A673 (cell line): ENCODE measurements at regions not wholly inside any gene's neighbourhood (a gene's known extent, or its start where the extent isn't known, plus 50 kb on each side); places are given as distances from the start of the nearest gene placed in this dataset.

ENCODE experiments used
- BruUV-seq: library from RNA; stranded (reverse); fragments of 400-500 nt; replicated peaks from 2 replicates; lab custom pipeline; 2021; lab: Mats Ljungman, UMichigan
- CTCF ChIA-PET: fragments of 300-600 bp; sonication (Branson Sonifier 250); formaldehyde crosslinking; loops from one replicate; lab custom pipeline; 2022; ENCODE audit warnings: antibody characterized with exemption; lab: Charles Lee
- POLR2A ChIA-PET: fragments of 300-600 bp; sonication (Branson Sonifier 250); formaldehyde crosslinking; loops from one replicate; lab custom pipeline; 2022; ENCODE audit warnings: antibody characterized with exemption; ENCODE audit not compliant: low non-redundant PET; lab: Charles Lee
- DNase-seq: peaks from one replicate; pipeline ENCODE4 v3.0.0-alpha.2; 2015; ENCODE audit warnings: low spot score
- H3K27ac ChIP-seq: fragments of 200-600 bp; sonication (generic); 2 replicates; pipeline ENCODE4 v1.5.1; 2016; ENCODE audit warnings: mixed run types, low read depth, mild to moderate bottlenecking, mixed read lengths, antibody characterized with exemption, low read length; ENCODE audit not compliant: poor library complexity, severe bottlenecking
- H3K27me3 ChIP-seq: fragments of 200-600 bp; sonication (generic); replicated peaks from 2 replicates; pipeline ENCODE4 v1.6.1; 2017; ENCODE audit warnings: mixed run types, low read depth, mild to moderate bottlenecking, mixed read lengths, antibody characterized with exemption, low read length; ENCODE audit not compliant: insufficient read depth, poor library complexity
- H3K36me3 ChIP-seq: fragments of 200-600 bp; sonication (generic); 2 replicates; pipeline ENCODE4 v1.6.1; 2016; ENCODE audit warnings: mixed run types, mild to moderate bottlenecking, mixed read lengths, antibody characterized with exemption, low read length; ENCODE audit not compliant: insufficient read depth, poor library complexity, severe bottlenecking
- H3K4me1 ChIP-seq: fragments of 200-600 bp; sonication (generic); 2 replicates; pipeline ENCODE4 v1.6.1; 2017; ENCODE audit warnings: mixed run types, mild to moderate bottlenecking, mixed read lengths, antibody characterized with exemption, low read length; ENCODE audit not compliant: insufficient read depth, poor library complexity, severe bottlenecking
- H3K4me3 ChIP-seq: fragments of 200-600 bp; sonication (generic); 2 replicates; pipeline ENCODE4 v1.5.1; 2016; ENCODE audit warnings: low read depth, mixed run types, mild to moderate bottlenecking, mixed read lengths, low read length; ENCODE audit not compliant: poor library complexity, severe bottlenecking
- H3K9me3 ChIP-seq: fragments of 200-600 bp; sonication (generic); 2 replicates; pipeline ENCODE4 v1.6.1; 2016; ENCODE audit warnings: mixed run types, low read depth, mild to moderate bottlenecking, mixed read lengths, antibody characterized with exemption, low read length; ENCODE audit not compliant: poor library complexity, severe bottlenecking
- EZH2 ChIP-seq: fragments of 200-600 bp; sonication (generic); IDR thresholded peaks from 2 replicates; pipeline ENCODE4 v1.6.1; 2017; ENCODE audit warnings: borderline replicate concordance, low read depth, mild to moderate bottlenecking, mixed read lengths, antibody characterized with exemption, low read length; ENCODE audit not compliant: poor library complexity, severe bottlenecking
- intact Hi-C: fragments of 100-400 bp; cut with micrococcal nuclease; formaldehyde crosslinking; loops from one replicate; pipeline ENCODE4 v1.10.0; 2022; ENCODE audit not compliant: unreplicated experiment
- TF ChIP-seq, protein P1 (sequence below): fragments of 300-800, 200-600 bp; sonication (generic); conservative IDR thresholded peaks from 2 replicates; pipeline ENCODE4 v1.5.1; 2017; ENCODE audit warnings: low read depth, mild to moderate bottlenecking, antibody characterized with exemption, low read length, moderate library complexity, mixed read lengths

DNA sequence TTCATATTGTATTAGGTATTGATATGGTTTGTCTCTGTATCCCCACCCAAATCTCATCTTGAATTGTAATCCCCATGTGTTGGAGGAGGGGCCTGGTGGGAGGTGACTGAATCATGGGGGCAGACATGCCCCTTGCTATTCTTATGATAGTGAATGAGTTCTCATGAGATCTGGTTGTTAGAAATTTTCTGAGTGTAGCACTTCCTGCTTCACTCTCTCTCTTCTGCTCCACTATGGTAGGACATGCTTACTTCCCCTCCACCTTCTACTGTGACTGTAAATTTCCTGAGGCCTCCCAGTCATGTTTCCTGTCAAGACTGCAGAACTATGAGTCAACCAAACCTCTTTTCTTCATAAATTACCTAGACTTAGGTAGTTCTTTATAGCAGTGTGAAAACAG, 187.4 kb upstream of the SLC24A2 start:
- no peak for TF ChIP-seq EZH2
- TF ChIP-seq, protein P1, sequence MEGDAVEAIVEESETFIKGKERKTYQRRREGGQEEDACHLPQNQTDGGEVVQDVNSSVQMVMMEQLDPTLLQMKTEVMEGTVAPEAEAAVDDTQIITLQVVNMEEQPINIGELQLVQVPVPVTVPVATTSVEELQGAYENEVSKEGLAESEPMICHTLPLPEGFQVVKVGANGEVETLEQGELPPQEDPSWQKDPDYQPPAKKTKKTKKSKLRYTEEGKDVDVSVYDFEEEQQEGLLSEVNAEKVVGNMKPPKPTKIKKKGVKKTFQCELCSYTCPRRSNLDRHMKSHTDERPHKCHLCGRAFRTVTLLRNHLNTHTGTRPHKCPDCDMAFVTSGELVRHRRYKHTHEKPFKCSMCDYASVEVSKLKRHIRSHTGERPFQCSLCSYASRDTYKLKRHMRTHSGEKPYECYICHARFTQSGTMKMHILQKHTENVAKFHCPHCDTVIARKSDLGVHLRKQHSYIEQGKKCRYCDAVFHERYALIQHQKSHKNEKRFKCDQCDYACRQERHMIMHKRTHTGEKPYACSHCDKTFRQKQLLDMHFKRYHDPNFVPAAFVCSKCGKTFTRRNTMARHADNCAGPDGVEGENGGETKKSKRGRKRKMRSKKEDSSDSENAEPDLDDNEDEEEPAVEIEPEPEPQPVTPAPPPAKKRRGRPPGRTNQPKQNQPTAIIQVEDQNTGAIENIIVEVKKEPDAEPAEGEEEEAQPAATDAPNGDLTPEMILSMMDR = no peak
- intact Hi-C loops = no loop called here
- no peak for DNase-seq
- Histone ChIP-seq H3K27me3 (no peaks in the 10 kb centered on the region), H3K4me1 (no peaks in the 10 kb centered on the region), H3K4me3 (no peak overlapping the region), H3K36me3 (no peaks in the 10 kb centered on the region), H3K27ac (no peak overlapping the region), H3K9me3 (no peaks in the 10 kb centered on the region)
- no TSS peak for BruUV-seq
- ChIA-PET CTCF (no interaction called here), POLR2A (no interaction called here)

DNA sequence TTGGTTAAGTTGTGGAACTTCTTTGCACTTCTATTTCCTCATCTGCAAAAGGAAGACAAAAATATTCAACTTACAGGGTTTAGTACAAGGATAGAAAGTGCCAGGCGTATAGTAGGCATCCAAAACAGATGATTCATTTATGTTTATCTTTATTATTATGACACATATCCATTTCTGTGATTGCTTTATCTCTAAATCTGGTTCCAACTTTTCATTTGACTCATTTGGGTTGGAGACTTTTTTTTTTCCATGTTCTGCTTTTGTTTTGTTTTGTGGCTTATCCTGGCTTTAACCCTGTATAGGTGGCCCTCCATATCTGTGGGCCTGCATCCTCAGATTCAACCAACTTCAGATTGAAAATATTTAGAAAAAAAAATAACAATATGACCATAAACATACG, 186.7 kb upstream of the SLC24A2 start:
- H3K27me3 ChIP-seq = no peaks in the 10 kb centered on the region
- H3K4me3 ChIP-seq = no peak overlapping the region
- no peak overlapping the region for H3K27ac ChIP-seq
- no peaks in the 10 kb centered on the region for H3K36me3 ChIP-seq
- intact Hi-C loops = no loop called here
- POLR2A ChIA-PET = no interaction called here
- TF ChIP-seq EZH2 = no peak
- TF ChIP-seq, protein P1 = no peak
- CTCF ChIA-PET = no interaction called here
- no peaks in the 10 kb centered on the region for H3K4me1 ChIP-seq
- H3K9me3 ChIP-seq = no peaks in the 10 kb centered on the region
- no TSS peak for BruUV-seq
- DNase-seq = no peak

DNA sequence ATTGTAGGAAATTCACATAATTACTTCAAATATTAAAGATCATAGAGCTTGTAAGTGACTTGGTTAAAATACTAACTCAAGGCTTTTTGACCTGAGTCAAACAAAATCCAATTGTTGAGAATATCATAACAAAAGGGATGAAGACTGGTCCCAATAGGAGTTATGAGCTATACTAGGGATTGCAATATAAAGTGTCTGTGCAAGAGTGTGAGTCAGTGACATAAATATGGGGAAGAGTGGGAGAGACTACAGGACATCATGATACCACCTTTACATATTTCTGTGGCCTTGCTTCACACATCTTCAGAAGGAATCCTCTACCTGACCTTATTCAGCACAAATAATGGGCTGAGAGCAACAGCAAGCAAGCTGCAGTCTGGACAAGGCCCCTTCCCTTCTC, 180.9 kb upstream of the SLC24A2 start:
- POLR2A ChIA-PET = no interaction called here
- Histone ChIP-seq H3K4me3 (no peak overlapping the region), H3K9me3 (no peaks in the 10 kb centered on the region), H3K27me3 (no peaks in the 10 kb centered on the region), H3K27ac (no peak overlapping the region), H3K4me1 (peaks cover 12% of the 10 kb centered on the region), H3K36me3 (no peaks in the 10 kb centered on the region)
- BruUV-seq = no TSS peak
- no peak for DNase-seq
- intact Hi-C loops = no loop called here
- CTCF ChIA-PET = no interaction called here
- TF ChIP-seq EZH2 = no peak
- TF ChIP-seq, protein P1 = no peak
